ENCODE measurements at regions not wholly inside any gene's neighbourhood (a gene's known extent, or its start where the extent isn't known, plus 50 kb on each side); places are given as distances from the start of the nearest gene placed in this dataset.

DNA sequence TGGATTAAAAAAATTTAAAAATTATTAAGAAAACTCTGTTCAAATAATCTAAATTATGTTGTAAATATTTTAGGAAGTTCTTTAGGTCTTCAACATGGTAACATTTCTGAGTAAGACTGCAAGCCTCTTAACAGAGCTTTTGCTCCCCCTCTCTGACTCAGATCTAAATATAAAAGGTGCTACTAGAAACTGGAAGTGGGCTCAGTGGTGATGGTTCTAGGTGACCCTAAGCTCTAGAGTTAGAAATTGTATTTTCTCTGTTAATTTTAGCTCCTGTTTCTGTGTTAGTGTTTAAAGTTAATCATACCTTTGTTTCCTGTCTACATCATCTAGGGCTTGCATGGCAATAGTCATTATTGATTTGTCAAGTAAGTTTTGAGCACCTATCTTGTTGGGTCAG lies 159.9 kb upstream of the MEIS2 start:
- no peak for DNase-seq (ENCODE audit: low read depth, low spot score)

DNA sequence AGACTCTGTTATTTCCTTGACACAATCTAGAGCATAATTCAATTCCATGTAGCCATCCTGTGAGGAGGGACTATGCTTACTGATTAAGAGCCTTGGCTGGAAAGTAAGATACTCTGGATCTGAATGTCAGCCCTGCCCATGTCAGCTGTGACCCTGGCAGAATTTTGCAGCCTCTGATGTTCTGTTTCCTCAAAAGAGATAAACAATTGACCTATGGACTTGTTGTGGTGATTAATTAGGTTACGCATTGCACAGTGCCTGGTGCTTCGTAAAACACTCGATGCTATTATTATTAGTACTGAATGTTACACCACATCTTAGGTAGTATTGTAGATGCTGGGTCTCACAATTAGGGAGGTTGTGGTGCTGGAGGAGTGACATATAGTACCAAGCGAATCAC lies 161.3 kb upstream of the MEIS2 start:
- no peak for DNase-seq (ENCODE audit: low read depth, low spot score)

GRCh38 chr15:37262922-37263608 lies 162.7 kb upstream of the MEIS2 start:
- no peak for DNase-seq (ENCODE audit: low read depth, low spot score)

DNA sequence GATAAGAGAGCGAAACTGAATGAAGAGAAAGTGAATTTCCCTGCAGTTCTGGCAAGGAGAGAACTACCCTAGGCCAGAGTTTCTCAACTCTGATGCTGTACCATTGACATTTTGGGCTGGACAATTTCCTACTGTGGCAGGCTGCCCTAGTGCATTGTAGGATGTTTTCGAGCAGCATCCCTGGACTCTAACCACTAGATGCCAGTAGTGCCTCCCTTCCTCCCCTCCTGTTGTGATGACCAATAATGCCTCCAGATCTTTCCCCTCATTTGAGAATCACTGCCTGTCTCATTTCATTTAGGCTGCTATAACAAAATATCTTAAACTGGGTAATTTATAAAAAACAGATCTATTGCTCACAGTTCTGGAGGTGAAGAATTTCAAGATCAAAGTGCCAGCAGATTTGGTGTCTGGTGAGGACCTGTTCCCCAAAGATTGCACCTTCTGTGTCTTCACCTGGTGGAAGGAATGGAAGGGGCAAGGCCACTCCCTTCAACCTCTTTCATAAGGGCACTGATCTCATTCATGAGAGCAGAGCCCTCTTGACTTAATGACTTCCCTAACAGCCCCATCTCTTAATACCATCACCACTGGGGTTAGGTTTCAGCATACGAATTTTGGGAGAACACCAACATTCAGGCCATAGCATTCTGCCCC lies 188.9 kb upstream of the MEIS2 start:
- peak; percentile 40 for DNase-seq (ENCODE audit: low read depth, low spot score)

DNA sequence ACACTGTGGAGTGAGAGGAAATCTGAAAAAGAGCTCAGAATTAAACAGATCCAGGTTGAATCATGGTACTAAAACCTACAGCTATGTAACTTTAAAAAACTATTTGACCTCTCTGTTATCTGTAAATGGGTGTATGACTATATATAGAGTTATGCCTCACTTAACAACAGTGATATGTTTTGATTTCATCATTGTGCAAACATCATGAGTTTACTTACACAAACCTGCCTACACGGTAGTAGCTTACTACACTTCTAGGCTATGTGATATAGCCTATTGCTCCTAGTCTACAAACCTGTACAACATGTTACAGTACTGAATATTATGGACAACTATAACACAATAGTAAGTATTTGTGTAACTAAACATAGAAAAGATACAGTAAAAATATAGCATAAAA lies 191.6 kb upstream of the MEIS2 start:
- DNase-seq (ENCODE audit: low read depth, low spot score): no peak

DNA sequence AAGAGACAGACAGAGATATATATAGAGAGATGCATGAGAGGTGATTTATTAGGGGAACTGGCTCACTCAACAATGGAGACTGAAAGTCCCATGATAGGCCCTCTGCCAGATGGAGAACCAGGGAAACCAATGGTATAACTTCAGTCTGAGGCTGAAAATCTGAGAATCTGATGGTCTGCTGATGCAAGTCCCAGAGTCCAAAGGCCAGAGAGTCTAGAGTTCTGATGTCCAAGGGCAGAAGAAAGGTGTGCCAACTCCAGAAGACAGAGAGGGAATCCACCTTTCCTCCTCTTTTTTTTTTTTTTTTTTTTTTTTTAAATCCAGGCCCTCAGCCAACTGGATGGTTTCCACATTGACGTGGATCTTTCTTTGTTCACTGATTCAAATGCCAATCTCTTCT lies 197.9 kb upstream of the MEIS2 start:
- no peak for DNase-seq (ENCODE audit: low read depth, low spot score)

GRCh38 chr15:37339437-37339836 lies 239.1 kb upstream of the MEIS2 start:
- no peak for DNase-seq (ENCODE audit: low read depth, low spot score)

- DNase-seq (ENCODE audit: low read depth, low spot score): no peak
These were observed 239.5 kb upstream of the MEIS2 start for GRCh38 chr15:37339856-37340255.

GRCh38 chr15:37340438-37340837 lies 240.1 kb upstream of the MEIS2 start:
- no peak for DNase-seq (ENCODE audit: low read depth, low spot score)

- no peak for DNase-seq (ENCODE audit: low read depth, low spot score)
These were observed 258.9 kb upstream of the MEIS2 start for GRCh38 chr15:37359101-37359892.

GRCh38 chr15:37359893-37360290 lies 259.5 kb upstream of the MEIS2 start:
- DNase-seq (ENCODE audit: low read depth, low spot score): no peak

DNA sequence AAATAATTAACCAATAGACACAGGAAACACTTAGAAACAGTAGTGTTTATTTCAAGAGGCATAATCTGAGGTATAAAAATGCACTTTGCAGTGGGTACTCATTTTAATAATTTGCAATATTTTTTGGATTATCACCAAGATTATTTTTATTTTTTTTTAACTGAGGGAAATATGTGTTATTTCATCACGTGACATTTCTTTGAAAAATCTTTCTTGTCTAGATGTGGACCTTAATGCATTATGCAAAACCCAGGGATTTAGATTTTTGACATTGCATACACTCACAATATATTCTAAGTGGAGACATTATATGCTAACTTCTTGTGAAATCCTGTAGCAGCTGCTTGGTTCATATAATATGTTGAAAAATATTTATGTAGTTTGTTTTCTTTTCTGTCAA lies 260.4 kb upstream of the MEIS2 start:
- no peak for DNase-seq (ENCODE audit: low read depth, low spot score)

- no peak for DNase-seq (ENCODE audit: low read depth, low spot score)
These were observed 261.3 kb upstream of the MEIS2 start for GRCh38 chr15:37361621-37362020.

GRCh38 chr15:37362414-37362813 lies 262.1 kb upstream of the MEIS2 start:
- no peak for DNase-seq (ENCODE audit: low read depth, low spot score)

DNA sequence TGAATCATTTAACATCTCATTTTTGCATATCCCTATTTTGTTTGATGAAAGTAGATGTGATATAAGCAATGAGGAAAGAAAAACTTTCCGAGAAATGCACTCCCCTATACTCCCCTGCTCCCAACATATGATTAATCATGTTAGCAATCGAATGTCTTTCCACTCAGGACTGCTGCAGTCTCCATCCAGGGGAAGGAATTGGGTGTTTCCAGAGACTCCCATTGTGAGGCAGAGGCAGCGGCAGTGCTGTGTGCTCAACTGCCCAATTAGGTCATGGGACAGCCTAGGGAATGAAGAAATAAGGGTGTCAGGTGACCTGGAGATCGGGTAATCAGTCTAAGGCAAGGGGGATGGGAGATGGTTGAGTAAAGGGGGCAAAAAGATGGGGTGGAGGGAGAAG lies 268.6 kb upstream of the MEIS2 start:
- no peak for DNase-seq (ENCODE audit: low read depth, low spot score)

- no peak for DNase-seq (ENCODE audit: low read depth, low spot score)
These were observed 270.6 kb upstream of the MEIS2 start for GRCh38 chr15:37370941-37371340.

GRCh38 chr15:37372064-37372463 lies 271.7 kb upstream of the MEIS2 start:
- DNase-seq (ENCODE audit: low read depth, low spot score): no peak

DNA sequence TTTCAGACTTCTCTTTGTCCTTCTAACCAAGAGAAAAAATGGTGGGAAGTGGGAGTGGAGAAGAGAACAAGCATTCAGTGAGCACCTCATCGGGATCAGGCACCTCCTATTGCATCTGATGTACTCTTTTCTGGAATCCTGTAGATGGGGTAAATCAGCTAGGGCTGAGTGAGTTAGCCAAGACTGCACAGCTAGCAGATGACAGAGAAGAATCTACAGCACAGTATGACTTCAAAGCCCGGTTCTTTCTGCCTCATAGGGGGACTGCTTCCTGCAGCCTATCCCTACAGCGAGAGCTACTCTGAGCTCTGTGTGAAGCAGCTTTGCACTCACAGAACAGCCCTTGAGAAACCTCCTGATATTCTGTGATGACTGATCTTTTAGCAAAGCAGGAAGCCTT lies 275.2 kb upstream of the MEIS2 start:
- no peak for DNase-seq (ENCODE audit: low read depth, low spot score)

- no peak for DNase-seq (ENCODE audit: low read depth, low spot score)
These were observed 277.1 kb upstream of the MEIS2 start for GRCh38 chr15:37377428-37377827.

GRCh38 chr15:37394402-37395099 lies 294.2 kb upstream of the MEIS2 start:
- DNase-seq (ENCODE audit: low read depth, low spot score): no peak

DNA sequence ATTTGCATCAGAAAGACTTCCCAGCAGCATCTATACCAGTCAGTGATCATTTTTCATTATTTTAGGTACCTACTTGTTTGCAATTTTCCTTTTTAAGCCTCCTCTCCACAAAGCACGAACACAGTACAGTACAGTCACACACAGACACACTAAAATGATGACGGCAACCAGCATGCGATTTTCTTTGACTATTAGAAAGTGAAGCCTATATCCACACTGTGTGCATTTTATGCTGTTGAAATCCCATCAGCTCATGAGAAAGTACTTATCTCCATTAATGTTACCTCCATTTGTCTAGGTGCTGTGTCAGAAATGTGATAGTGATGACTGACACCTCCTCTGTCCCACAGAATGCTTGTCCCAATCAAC lies 294.7 kb upstream of the MEIS2 start:
- DNase-seq (ENCODE audit: low read depth, low spot score): no peak

DNA sequence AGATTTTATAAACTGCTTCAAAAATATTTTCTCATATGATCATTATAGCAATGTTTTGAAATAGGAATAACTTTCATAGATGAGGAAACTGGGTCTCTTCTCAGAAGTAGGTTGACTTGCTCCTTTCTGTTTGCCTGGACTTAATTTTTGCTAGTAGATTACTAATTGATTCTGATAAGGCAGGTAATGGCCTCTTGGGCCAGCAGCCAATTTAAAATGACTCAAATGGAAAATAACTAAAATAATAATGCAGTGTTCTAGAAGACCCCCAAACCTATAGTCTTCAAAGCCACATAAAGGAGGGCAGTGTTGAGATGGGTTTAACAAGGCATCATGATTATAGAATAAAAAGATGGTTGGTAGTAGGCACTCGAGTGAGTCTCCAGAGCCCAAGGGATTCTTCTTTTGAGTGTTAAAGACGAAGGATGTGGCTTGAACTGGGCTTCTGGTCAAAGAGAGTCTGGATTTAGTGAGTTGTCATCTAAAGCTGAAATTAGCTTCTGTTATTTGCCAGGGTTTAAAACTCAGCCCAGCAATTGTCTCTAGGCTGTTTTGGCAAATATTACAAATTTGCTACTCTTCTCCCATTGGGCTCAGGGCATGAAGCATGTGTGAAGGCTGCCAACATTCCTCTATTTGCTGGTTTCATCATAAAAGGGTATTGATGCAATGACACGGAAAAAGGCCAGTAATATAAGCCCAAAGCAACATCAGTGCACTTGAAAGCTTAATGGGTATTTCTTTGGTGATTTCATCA lies 297.1 kb upstream of the MEIS2 start:
- no peak for DNase-seq (ENCODE audit: low read depth, low spot score)
